HG02884 (cell line): ENCODE measurements at regions not wholly inside any gene's neighbourhood (a gene's known extent, or its start where the extent isn't known, plus 50 kb on each side); places are given as distances from the start of the nearest gene placed in this dataset.

ENCODE experiments used
- ATAC-seq: cut with Tn5 transposase; IDR thresholded peaks from one replicate; pipeline ENCODE4 v1.9.1; 2021; ENCODE audit warnings: mild to moderate bottlenecking, moderate library complexity; ENCODE audit not compliant: unreplicated experiment

DNA sequence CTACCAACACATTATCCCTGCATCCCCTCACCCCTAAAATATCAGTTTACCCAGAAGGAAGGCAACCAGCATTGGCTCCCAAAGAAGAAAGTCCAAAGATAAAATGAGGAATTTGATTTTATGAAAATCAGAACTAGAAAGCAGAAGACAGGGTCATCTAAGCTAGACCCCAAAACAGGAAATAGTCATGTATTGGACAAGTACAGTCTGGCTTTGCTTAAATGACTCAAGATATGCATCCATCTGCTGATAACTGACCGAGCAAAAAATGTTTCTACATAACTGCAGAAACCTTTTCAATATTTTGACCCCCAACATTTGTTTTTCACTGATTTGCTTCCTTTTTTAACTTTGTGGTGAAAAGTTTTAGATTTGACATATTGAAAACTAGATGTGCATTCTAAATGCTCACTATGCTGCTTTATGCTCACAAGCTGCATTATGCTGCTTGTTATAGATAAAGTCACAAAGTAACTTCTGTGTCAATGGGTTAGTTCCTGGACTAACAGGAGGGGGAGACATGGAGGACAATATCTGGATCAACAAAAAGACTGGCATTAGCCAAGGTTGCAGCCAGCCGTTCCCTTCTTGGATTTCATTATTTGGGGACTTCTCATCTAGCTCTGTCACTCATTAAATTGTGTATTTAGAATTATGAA lies 227.0 kb downstream of the INHBA start:
- no peak for ATAC-seq

- ATAC-seq = no peak
These were observed 230.3 kb downstream of the INHBA start for GRCh38 chr7:41472427-41473125.

- no peak for ATAC-seq
These were observed 232.8 kb downstream of the INHBA start for GRCh38 chr7:41470081-41470480.

DNA sequence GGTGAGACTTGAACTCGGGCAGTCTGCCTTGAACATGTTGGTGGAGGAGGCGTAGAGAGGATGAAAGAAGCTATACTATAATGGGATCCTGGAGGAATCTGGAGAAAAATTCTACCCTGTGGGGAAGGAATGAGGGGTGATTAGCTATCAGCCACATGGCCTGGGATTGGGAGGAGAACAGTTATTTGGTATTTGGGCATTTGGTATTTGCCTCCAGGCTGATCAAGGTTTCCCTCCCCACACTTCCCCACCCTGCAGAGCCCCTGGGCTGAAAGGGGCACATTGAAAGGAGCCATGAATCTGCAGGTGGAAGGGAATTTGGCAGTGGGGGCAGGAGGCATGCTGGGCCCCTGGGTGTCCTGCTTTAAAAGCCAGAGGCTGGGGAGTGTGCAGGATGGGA lies 235.3 kb downstream of the INHBA start:
- no peak for ATAC-seq

DNA sequence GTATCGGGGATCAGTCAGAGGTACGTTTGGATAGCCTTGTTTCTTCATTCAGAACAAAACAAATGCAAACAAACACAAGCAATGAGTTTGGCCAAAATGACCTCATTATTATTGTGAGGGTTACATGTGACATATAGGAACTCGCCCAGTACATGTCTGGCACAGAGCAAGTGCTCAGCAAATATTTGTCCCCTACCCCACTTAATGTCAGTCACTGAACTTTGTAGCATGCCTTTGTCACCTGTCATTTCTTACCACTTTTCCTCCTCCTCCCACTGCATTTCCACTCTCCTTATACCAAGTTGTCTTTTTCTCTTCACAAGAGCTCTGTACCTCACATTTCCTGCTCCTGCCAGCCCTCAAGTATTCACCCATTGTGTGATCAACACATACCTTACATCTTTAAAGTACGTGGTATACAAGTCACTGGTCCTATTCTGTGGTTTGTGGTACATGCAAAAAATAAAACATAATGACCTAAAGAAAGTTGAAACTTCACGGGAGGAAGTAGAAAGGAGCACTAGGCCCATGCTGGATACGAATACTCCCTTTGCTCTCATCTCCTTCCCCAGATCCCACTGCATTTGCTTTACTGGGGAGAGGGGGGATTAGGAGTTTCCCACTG lies 236.0 kb downstream of the INHBA start:
- no peak for ATAC-seq

GRCh38 chr7:41465571-41465970 lies 237.3 kb downstream of the INHBA start:
- ATAC-seq = no peak

DNA sequence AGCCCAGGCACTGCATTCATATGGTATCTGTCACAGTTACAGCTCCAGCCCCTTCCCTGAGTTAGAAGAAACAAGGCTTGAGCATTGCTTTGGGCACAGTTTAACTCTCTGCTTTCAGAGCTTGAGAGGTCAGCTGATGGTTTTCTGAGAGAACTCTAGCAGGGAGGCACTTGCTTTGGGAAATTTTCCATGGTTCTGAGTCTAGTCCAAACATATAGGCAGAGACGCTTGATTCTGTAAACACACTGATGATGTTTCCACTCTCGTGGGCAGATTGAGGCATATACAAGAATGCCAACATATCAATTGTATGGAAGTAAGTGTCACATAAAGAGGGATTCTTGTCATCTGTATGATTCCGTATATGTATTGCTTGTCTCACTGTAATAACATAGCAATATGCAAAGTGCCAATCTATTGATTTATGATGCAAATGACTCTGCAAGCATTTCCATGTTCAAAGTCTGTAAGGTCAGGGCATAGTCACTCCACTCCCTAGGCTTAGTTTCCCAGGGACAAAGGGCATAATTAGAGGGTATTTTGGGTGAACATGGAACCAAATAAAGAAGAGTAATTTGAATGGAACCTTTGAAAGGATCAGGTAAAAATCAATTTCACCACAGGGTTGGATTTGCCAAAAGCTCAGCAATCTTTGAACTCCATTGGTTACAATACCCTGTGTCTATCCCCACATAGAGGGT lies 239.0 kb downstream of the INHBA start:
- no peak for ATAC-seq

- no peak for ATAC-seq
These were observed 243.1 kb downstream of the INHBA start for GRCh38 chr7:41459623-41460261.

DNA sequence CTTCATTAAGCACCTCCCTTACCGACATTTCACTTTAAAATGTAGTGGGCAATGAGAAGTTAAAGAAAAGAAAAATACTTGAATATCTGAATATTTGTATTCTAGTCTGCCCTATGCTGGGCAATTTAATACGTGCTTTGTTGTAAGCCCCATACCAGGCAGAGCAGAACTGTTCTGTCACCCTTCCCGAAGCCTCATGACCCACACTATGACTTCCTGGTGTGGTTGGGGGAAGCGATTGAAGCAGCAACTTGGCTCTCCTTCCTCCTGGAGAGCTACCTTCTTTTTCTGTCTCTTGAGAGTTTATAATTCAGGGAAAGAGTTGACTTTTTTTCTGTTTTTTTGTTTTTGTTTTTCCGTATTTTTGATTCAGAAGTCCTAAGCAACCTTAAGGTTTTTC lies 243.7 kb downstream of the INHBA start:
- ATAC-seq = no peak

GRCh38 chr7:41457832-41458437 lies 245.0 kb downstream of the INHBA start:
- no peak for ATAC-seq

- ATAC-seq = no peak
These were observed 251.1 kb downstream of the INHBA start for GRCh38 chr7:41451826-41452225.

- ATAC-seq = no peak
These were observed 253.2 kb downstream of the INHBA start for GRCh38 chr7:41449694-41450093.

- ATAC-seq = no peak
These were observed 253.6 kb downstream of the INHBA start for GRCh38 chr7:41449286-41449685.

DNA sequence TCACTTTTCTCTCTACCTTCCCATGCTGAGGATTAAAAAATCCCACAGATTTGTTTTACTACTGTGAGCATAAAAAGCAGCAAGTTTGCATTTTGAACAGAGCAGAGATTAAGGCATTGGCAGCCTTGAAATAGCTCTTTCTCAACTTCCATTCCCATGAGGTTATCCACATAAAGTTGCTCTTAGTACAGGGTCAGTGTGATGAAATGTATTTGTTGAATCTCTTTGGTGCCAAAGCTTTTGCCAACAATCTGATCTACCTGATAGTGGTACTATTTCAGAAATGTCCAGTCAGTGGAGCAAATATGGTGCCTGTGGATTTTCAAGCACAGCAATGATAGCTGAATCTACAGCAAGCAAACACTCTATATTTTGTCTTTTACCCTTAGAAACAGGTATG lies 254.8 kb downstream of the INHBA start:
- ATAC-seq = no peak

- ATAC-seq = no peak
These were observed 255.3 kb downstream of the INHBA start for GRCh38 chr7:41447450-41448042.

DNA sequence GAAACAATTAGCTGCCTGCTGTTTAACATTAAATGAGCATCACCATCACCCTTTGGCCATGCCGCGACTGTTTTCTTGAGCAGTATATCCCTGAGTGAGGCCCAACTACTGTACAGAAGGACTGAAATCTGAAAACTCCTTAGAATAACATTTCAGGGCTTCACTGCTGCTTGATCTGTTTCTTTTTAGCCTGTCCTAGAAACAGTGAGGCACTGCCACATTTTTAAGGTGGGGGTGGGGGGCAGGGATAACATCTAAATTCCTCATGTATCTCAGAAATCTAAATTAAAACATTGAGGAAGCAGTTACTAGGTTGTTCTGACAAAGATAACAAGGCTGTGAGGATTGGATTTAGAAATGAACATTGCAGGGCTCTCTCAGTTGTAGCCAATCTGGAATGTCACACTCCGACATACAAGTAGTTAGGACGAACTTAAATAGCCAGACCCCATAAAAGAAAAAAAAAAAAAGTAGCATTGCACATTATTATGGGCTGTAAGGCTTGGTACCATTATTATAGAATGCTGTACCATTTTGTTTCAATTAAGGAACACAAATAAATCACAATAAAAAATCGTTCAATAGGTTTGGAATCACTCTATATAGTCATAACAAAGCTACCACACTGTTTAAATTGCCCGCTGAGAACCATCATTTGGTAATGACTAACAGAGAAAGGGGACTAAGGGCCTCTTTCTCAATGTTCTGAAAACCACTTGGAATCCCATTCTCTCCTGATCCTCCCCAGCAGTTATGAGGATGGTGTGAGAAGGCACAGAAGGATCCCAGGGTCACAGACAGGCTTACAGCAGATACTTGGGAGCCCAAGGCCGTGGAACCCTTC lies 256.1 kb downstream of the INHBA start:
- ATAC-seq = no peak

- no peak for ATAC-seq
These were observed 256.9 kb downstream of the INHBA start for GRCh38 chr7:41445946-41446345.

GRCh38 chr7:41445432-41445831 lies 257.5 kb downstream of the INHBA start:
- ATAC-seq = no peak

DNA sequence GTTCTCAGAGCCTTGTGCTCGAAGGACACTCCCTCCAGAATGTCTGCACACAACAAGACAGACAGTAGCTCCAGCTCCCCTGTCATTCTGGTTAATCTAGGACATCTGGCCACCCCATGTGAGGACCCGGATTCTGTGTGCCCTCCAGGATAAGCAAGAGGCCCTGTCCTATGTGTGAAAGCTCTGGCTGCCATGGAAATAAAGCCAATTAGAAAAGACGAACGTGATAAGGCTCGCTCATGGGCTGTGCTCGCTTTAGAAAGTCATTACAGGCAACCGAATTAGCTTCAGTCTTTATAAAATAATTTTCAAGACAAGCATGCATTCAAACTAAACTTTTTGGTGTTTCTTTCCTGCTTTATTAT lies 263.4 kb downstream of the INHBA start:
- no peak for ATAC-seq
